CD4-positive, alpha-beta T cell treated with Interferon alpha-2 for 1 hour (primary cell): ENCODE measurements at regions not wholly inside any gene's neighbourhood (a gene's known extent, or its start where the extent isn't known, plus 50 kb on each side); places are given as distances from the start of the nearest gene placed in this dataset.
A peak's percentile ranks its signal among the peaks of the same experiment; 100 is the strongest.
"Not testable (repeated sequence)": the region's sequence is repeated elsewhere in the genome, so short reads cannot be mapped to it uniquely, and the experiment has no call there.

Experiments
- DNase-seq, 2 donors: peaks; one replicate each; pipeline ENCODE4 v3.0.0-alpha.2; 2020 to 2022

DNA sequence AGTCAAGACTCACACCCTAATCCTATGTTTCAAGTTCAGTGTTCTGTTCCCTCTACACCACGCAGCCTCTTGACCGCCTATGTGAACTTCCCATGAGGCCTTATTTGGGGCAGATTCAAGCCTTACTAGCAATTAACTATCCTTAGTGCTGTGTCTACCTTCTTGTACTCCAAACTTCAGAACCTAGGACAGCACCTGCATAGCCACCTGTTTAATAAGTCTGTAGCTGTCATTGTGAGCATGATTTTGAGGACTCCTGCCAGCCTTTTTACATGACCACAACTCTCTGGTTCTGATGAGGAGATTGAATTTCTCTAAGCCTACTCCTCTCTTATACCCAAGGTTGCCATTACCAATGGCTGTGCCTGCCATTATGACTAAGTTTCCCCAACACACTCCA is 50.8 kb upstream of the PCSK1 start:
- peak in 1 of 2 donors; percentile 6 for DNase-seq

- no peak for DNase-seq
These were observed 54.8 kb upstream of the PCSK1 start for GRCh38 chr5:96487859-96488258.

DNA sequence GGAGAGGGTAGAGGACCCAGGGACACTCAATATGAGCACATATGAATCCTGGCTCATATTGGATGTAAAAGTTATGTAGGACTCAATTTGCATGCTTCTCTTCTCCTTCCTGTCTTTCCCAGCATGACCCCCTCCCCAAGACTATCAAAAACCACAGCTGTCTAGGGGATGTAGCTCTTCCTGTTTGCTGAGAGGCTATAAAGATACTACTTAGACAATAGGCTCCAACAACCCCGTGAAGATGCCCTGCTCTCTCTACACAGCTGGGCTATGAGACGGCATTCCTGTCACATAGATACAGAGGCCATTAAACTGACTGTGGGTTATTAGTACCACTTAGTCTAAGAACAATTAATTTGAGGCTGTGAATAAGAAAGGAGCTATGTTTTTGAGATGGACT is 56.5 kb upstream of the PCSK1 start:
- no peak for DNase-seq

DNA sequence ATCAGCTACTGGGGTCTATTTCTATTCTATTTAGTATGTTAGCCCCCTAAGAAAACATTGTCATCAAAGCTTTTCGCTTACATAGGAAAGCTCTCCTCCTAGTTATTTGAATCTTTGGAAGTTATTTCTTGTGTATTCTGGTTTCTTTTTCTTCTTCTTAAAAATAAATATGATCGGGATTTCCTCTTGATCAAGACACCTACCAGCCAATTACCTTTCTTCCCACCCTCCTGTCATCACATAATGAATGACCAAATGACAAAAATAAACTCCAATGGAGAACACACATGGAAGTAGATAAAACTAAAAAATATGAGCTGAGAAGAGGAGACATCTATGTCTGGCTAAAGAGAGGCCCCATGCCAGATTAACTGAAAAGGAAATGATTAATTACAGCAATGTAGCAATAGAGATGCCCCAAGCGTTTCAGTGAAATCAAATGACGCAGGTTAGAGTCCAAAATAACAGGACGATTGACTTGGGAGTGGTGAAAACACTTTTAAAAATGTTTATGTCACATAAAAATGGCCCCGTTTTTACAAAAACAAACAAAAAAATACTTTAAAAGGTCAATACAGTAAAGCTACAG is 59.5 kb upstream of the PCSK1 start:
- no peak for DNase-seq

DNA sequence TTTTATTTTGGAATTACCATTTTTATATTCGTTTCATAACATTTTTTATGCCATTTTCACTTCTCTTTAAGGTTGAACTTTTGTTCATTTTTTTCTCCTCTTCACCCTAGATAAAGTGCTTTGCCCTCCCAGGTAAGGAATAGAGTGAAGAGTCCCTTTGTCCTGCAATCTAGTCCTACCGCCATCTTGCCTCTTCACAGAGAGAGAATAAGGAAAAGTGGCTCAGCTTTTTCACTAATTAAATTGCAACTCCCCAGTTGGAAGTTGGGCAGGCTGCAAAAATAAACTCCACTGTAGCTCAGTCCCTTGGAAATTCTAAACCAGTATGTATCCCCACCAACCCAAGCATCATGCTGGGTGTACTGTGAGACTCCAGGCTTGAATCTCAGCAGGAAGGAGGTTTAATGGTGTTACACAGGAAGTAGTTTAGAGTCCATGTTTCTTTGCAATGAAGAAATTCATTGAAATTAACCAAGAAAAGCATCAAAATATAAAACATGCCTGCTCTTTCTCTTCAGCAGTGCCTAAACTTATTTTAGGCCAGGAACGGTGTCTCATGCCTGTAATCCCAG is 60.3 kb upstream of the PCSK1 start:
- no peak for DNase-seq

- not testable (repeated sequence) for DNase-seq
These were observed 62.4 kb upstream of the PCSK1 start for GRCh38 chr5:96495412-96495811.

- DNase-seq: not testable (repeated sequence)
These were observed 64.0 kb upstream of the PCSK1 start for GRCh38 chr5:96497027-96497426.

- DNase-seq: no peak
These were observed 66.8 kb upstream of the PCSK1 start for GRCh38 chr5:96499753-96500345.

DNA sequence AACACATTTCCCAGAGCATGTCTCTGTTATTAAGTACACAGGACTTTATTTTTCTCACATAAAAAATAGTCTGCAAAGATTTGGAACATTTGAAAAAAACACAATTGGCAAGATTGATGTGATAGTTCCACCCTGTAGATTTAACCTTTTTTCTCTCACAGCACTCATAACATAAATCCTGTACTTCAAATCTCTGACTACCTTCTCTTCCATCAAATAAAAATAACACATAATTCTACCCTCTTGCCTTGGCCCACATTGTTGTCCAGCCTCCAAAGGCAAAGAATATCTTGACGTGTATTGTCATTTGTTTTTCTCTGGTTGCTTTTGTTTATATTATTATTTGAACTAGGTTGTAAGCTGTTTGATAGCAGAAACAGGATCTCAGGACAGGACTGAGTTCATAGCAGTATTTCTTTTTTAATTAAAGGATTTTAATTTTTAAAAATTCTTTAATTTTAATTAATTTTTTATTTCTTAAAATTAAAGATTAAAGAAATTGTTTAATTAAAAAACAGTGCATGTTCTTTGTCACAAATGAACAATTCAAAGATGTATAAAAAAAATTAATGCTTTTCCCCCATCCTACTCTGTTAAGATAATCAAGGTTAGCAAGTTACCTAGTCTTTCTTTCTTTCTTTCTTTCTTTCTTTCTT is 69.1 kb upstream of the PCSK1 start:
- no peak for DNase-seq

GRCh38 chr5:96503501-96504236 is 70.6 kb upstream of the PCSK1 start:
- no peak for DNase-seq

DNA sequence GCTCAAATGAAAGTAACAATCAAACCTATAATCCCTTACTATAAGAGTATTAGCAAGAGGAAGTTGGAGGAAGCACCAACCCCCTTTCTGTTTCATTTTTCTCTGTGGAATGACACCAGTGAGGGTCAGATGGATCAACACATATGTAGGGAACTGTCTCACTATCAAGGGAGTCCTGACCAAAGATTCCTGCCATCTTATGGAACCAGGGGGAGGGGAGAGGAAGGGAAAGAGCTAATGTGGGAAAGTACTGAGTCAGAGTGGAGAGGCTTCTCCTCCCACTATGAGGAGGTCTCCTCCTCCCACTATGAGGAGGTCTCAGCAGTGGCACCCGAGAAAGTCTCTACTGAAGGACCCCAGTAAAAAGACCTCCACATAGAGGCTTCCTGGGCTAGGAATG is 73.3 kb upstream of the PCSK1 start:
- no peak for DNase-seq

- no peak for DNase-seq
These were observed 73.9 kb upstream of the PCSK1 start for GRCh38 chr5:96506866-96507527.

DNA sequence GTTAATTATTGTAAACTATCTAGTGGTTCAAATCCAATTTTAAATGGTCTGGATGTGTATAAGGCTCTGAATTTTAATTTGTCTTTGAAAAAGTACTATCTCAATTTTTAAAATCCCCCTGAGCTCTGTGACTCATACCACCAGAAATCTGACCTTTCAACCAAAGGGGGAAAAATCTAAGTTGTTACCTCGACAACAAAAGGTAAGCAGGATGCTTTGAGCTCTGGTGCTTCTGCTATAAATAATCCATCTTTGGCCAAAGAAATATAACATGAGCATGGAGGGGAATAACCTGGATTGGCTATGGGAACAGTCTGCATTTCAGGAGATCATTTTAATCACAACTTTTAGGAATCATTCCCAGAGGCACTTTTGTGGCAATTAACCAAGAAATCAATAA is 76.3 kb upstream of the PCSK1 start:
- no peak for DNase-seq

GRCh38 chr5:96509721-96510350 is 76.8 kb upstream of the PCSK1 start:
- DNase-seq: no peak

DNA sequence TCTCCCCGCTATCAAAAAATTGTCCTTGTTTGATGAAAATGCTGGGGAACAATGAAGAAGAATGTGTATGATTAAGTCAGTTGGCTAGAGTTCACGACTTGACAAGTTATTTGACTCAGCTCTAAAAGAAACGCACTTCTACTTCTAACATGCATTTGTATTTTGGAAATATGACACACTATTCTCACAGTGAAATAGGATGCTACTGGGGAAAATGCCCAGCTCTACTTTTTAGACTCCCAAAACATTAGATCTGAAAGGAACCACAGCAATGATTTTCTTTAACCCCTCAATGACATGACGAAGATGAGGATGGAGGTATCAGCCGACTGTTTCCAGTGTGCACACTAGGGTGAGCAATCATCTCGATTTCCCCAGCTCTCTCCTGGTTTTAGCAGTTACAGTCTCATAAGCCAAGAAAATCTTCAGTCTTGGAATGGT is 83.6 kb upstream of the PCSK1 start:
- DNase-seq: no peak

DNA sequence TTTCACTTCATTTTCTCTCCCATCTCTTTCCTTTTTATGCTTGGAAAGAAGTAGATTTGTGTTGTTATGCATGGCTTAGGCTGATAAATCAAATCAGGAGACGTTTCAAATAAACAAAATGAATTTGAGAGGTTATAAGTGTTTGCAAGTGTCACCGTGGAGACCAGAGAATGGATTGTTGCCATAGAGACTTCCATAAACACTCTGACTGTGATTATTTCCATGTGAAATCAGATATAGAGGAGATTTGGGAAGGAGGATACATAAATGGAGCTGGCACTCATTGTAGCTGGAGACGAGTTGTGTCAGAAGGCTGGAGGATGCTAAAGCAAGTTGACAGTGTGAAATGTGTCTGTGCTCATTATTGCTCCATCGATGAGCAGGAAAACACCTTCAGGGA is 84.2 kb upstream of the PCSK1 start:
- DNase-seq: no peak

- DNase-seq: no peak
These were observed 87.3 kb upstream of the PCSK1 start for GRCh38 chr5:96520345-96520744.

- no peak for DNase-seq
These were observed 89.7 kb upstream of the PCSK1 start for GRCh38 chr5:96522635-96523355.

- DNase-seq: no peak
These were observed 95.0 kb upstream of the PCSK1 start for GRCh38 chr5:96527768-96528661.

DNA sequence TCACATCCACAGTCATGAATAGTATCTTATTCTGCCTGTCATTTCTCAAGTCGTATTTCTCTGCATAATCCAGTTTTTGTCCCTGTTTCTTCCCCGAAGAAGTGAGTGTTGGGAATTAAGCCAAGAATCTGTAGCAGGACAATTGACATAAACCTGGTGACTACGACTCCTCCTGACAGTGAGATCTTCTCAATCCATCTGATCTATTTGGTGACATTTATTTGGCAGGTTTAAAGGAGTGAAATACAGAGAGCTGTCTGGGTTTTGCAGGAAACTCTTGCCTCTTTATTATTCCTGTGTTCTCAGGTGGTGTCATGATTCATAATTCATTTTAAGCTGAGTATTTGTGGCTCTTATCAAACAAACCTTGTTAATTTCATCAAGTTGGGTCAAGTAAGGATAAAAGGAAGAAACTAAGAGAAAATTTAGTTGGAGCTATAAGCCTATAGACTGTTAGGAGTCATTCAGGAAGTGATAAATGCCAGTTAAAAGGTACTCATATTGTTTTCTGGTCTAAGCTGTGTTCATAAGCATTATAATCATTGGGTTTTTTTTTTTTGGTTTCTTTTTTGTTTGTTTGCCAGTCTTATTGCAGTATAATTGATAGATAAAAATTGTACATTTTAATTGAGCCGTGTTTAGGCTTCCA is 95.9 kb upstream of the PCSK1 start:
- DNase-seq: no peak
